Keratinocyte (primary cell): ENCODE measurements at regions not wholly inside any gene's neighbourhood (a gene's known extent, or its start where the extent isn't known, plus 50 kb on each side); places are given as distances from the start of the nearest gene placed in this dataset.

ENCODE experiments used
- CTCF ChIP-seq, 3 experiments: IDR thresholded peaks in 1 of 3; conservative IDR thresholded peaks in 1 of 3; optimal IDR thresholded peaks in 1 of 3; 2 replicates in 2 of 3; 3 replicates in 1 of 3; pipeline versions ENCODE3 to v1.5.1; 2011; ENCODE audit warnings: low read length in 3 of 3, mild to moderate bottlenecking in 3 of 3, moderate library complexity in 2 of 3, control low read depth in 1 of 3, inconsistent platforms in 1 of 3; ENCODE audit not compliant: insufficient read depth in 2 of 3; ENCODE audit errors: extremely low read depth in 1 of 3
- EZH2 ChIP-seq: IDR thresholded peaks from one replicate; pipeline ENCODE4 v1.6.1; 2012; ENCODE audit warnings: inconsistent platforms, mild to moderate bottlenecking, low read length, moderate library complexity

DNA sequence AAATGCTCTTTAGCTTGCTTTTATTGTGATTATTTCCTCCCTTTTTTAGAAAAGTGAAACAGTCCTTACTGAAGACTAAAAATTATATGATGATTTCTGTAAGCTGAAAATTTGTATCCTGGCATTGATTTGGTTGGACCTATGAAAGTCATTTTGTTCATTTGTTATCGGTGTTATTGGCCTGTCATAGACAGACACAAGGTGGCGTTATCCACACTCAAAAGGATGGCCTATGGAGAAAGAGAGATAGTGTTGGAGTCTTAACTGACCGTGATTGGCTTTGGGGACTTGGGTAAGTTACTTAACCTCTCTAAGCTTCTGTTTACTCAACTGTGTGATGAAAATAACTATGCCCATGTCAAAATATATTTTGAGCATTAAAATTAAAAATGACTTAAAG, 203.6 kb upstream of the CHODL start:
- TF ChIP-seq CTCF (optimal IDR thresholded peaks at IDR 0.05 in 1 of 3, IDR thresholded peaks at IDR 0.05 in 1 of 3, conservative IDR thresholded peaks at IDR 0.05 in 1 of 3; ENCODE audit: extremely low read depth in 1 of 3, insufficient read depth in 2 of 3, low read length in 3 of 3) (peak; percentile 40 to 57 (median 47)), EZH2 (no peak)
